Ovary (tissue), 3 donors: ENCODE measurements at regions not wholly inside any gene's neighbourhood (a gene's known extent, or its start where the extent isn't known, plus 50 kb on each side); places are given as distances from the start of the nearest gene placed in this dataset.

Experiments
- CTCF ChIP-seq, 3 donors: fragments of 450-650 bp in 2 of 3; fragments of 200-600 bp in 1 of 3; IDR thresholded peaks; one replicate each; pipeline versions ENCODE4 v1.5.1 to v1.8.0; 2016 to 2022; ENCODE audit warnings: antibody characterized with exemption in 3 of 3, mild to moderate bottlenecking in 1 of 3
- EP300 ChIP-seq: sonication (generic); formaldehyde crosslinking; IDR thresholded peaks from one replicate; pipeline ENCODE4 v1.6.1; 2017; ENCODE audit warnings: antibody characterized with exemption
- POLR2A ChIP-seq: fragments of 450-650 bp; IDR thresholded peaks from one replicate; pipeline ENCODE4 v1.6.1; 2017; ENCODE audit warnings: antibody characterized with exemption, mild to moderate bottlenecking, moderate library complexity
- donor health status: DM: no; HTN: no; CAD: no.

GRCh38 chr13:80465321-80465720 is 124.4 kb upstream of the SPRY2 start:
- TF ChIP-seq CTCF (IDR thresholded peaks at IDR 0.05) (no peak), POLR2A (no peak), EP300 (no peak)
